ENCODE measurements at regions not wholly inside any gene's neighbourhood (a gene's known extent, or its start where the extent isn't known, plus 50 kb on each side); places are given as distances from the start of the nearest gene placed in this dataset.

GRCh38 chr2:2804528-2804927 lies 473.5 kb upstream of the MYT1L start:
- no peak for TF ChIP-seq ZNF274 (IDR thresholded peaks at IDR 0.05; ENCODE audit: low read depth, low read length)

GRCh38 chr2:2801458-2801857 lies 470.4 kb upstream of the MYT1L start:
- no peak for TF ChIP-seq ZNF274 (IDR thresholded peaks at IDR 0.05; ENCODE audit: low read depth, low read length)
- no peak overlapping the region for H3K4me3 ChIP-seq (ENCODE audit: low read length)

More at GRCh38 chr2:2804528-2804927, 473.5 kb upstream of the MYT1L start:
- no peak overlapping the region for H3K4me3 ChIP-seq (ENCODE audit: low read length)

GRCh38 chr2:2800697-2801096 lies 469.6 kb upstream of the MYT1L start:
- no peak for TF ChIP-seq ZNF274 (IDR thresholded peaks at IDR 0.05; ENCODE audit: low read depth, low read length)
- H3K4me3 ChIP-seq (ENCODE audit: low read length), result no peak overlapping the region

- no peak overlapping the region for H3K4me3 ChIP-seq (ENCODE audit: low read length)
- no peak for TF ChIP-seq ZNF274 (IDR thresholded peaks at IDR 0.05; ENCODE audit: low read depth, low read length)
These were observed 468.9 kb upstream of the MYT1L start for GRCh38 chr2:2800001-2800400.

- TF ChIP-seq ZNF274 (IDR thresholded peaks at IDR 0.05; ENCODE audit: low read depth, low read length), result no peak
- no peak overlapping the region for H3K4me3 ChIP-seq (ENCODE audit: low read length)
These were observed 468.1 kb upstream of the MYT1L start for GRCh38 chr2:2799151-2799697.

GRCh38 chr2:2798337-2798736 lies 467.3 kb upstream of the MYT1L start:
- H3K4me3 ChIP-seq (ENCODE audit: low read length), result no peak overlapping the region
- no peak for TF ChIP-seq ZNF274 (IDR thresholded peaks at IDR 0.05; ENCODE audit: low read depth, low read length)

- TF ChIP-seq ZNF274 (IDR thresholded peaks at IDR 0.05; ENCODE audit: low read depth, low read length), result no peak
These were observed 466.7 kb upstream of the MYT1L start for GRCh38 chr2:2797797-2798196.

GRCh38 chr2:2796207-2796606 lies 465.1 kb upstream of the MYT1L start:
- no peak overlapping the region for H3K4me3 ChIP-seq (ENCODE audit: low read length)
- no peak for TF ChIP-seq ZNF274 (IDR thresholded peaks at IDR 0.05; ENCODE audit: low read depth, low read length)

More at GRCh38 chr2:2797797-2798196, 466.7 kb upstream of the MYT1L start:
- no peak overlapping the region for H3K4me3 ChIP-seq (ENCODE audit: low read length)

GRCh38 chr2:2795438-2796091 lies 464.5 kb upstream of the MYT1L start:
- no peak overlapping the region for H3K4me3 ChIP-seq (ENCODE audit: low read length)
- TF ChIP-seq ZNF274 (IDR thresholded peaks at IDR 0.05; ENCODE audit: low read depth, low read length), result no peak

- H3K4me3 ChIP-seq (ENCODE audit: low read length), result no peak overlapping the region
- TF ChIP-seq ZNF274 (IDR thresholded peaks at IDR 0.05; ENCODE audit: low read depth, low read length), result no peak
These were observed 463.0 kb upstream of the MYT1L start for GRCh38 chr2:2793925-2794560.

- no peak overlapping the region for H3K4me3 ChIP-seq (ENCODE audit: low read length)
- no peak for TF ChIP-seq ZNF274 (IDR thresholded peaks at IDR 0.05; ENCODE audit: low read depth, low read length)
These were observed 462.4 kb upstream of the MYT1L start for GRCh38 chr2:2793514-2793913.

- TF ChIP-seq ZNF274 (IDR thresholded peaks at IDR 0.05; ENCODE audit: low read depth, low read length), result no peak
- no peak overlapping the region for H3K4me3 ChIP-seq (ENCODE audit: low read length)
These were observed 460.5 kb upstream of the MYT1L start for GRCh38 chr2:2791606-2792005.

GRCh38 chr2:2791031-2791430 lies 460.0 kb upstream of the MYT1L start:
- H3K4me3 ChIP-seq (ENCODE audit: low read length), result no peak overlapping the region
- TF ChIP-seq ZNF274 (IDR thresholded peaks at IDR 0.05; ENCODE audit: low read depth, low read length), result no peak

- no peak overlapping the region for H3K4me3 ChIP-seq (ENCODE audit: low read length)
These were observed 457.0 kb upstream of the MYT1L start for GRCh38 chr2:2788076-2788475.

GRCh38 chr2:2787301-2787907 lies 456.3 kb upstream of the MYT1L start:
- no peak overlapping the region for H3K4me3 ChIP-seq (ENCODE audit: low read length)
- TF ChIP-seq ZNF274 (IDR thresholded peaks at IDR 0.05; ENCODE audit: low read depth, low read length), result no peak

More at GRCh38 chr2:2788076-2788475, 457.0 kb upstream of the MYT1L start:
- TF ChIP-seq ZNF274 (IDR thresholded peaks at IDR 0.05; ENCODE audit: low read depth, low read length), result no peak
